ENCODE measurements at regions not wholly inside any gene's neighbourhood (a gene's known extent, or its start where the extent isn't known, plus 50 kb on each side); places are given as distances from the start of the nearest gene placed in this dataset.

DNA sequence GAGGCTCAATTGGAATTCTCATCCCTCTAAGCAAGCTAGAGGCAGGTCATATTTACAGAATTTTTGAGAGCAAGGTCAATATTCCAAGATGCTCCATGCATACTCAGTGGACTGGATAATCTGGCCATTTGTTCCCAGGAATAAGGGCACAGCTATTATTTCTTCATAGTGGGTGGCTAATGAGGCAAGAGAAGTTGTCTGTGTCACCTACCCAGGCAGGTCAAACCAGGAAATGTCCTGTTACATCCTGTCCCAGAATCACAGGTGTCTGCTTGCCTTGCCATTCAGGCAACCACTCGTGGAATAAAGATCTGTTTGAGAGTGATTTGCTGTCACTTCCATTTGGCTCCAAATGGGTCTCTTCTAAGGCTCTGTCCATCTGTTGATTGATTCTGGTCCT lies 85.2 kb upstream of the ZP4 start:
- TF ChIP-seq, protein P1, sequence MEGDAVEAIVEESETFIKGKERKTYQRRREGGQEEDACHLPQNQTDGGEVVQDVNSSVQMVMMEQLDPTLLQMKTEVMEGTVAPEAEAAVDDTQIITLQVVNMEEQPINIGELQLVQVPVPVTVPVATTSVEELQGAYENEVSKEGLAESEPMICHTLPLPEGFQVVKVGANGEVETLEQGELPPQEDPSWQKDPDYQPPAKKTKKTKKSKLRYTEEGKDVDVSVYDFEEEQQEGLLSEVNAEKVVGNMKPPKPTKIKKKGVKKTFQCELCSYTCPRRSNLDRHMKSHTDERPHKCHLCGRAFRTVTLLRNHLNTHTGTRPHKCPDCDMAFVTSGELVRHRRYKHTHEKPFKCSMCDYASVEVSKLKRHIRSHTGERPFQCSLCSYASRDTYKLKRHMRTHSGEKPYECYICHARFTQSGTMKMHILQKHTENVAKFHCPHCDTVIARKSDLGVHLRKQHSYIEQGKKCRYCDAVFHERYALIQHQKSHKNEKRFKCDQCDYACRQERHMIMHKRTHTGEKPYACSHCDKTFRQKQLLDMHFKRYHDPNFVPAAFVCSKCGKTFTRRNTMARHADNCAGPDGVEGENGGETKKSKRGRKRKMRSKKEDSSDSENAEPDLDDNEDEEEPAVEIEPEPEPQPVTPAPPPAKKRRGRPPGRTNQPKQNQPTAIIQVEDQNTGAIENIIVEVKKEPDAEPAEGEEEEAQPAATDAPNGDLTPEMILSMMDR (conservative IDR thresholded peaks at IDR 0.05), result no peak
- no peak for TF ChIP-seq EZH2 (IDR thresholded peaks at IDR 0.05; ENCODE audit: low read depth)
